Stimulated activated CD8-positive, alpha-beta memory T cell treated with anti-CD3 and anti-CD28 coated beads, Interleukin-7, amount 100 ng/mL, for 48 hours (primary cell): ENCODE measurements at regions not wholly inside any gene's neighbourhood (a gene's known extent, or its start where the extent isn't known, plus 50 kb on each side); places are given as distances from the start of the nearest gene placed in this dataset.
"Not testable (repeated sequence)": the region's sequence is repeated elsewhere in the genome, so short reads cannot be mapped to it uniquely, and the experiment has no call there.

Experiments used
- DNase-seq, 2 donors: peaks; one replicate each; pipeline ENCODE4 v3.0.0-alpha.2; 2020; ENCODE audit warnings: low read depth in 1 of 2; ENCODE audit errors: extremely low read depth in 1 of 2

GRCh38 chr17:79560527-79560926 is 50.3 kb downstream of the RBFOX3 start:
- DNase-seq: no peak

GRCh38 chr17:79559111-79559887 is 51.6 kb downstream of the RBFOX3 start:
- no peak for DNase-seq

- no peak for DNase-seq
Measured at GRCh38 chr17:79558091-79558900, 52.6 kb downstream of the RBFOX3 start.

GRCh38 chr17:79557276-79558090 is 53.4 kb downstream of the RBFOX3 start:
- DNase-seq: no peak

GRCh38 chr17:79556271-79556670 is 54.6 kb downstream of the RBFOX3 start:
- DNase-seq: no peak

- no peak for DNase-seq
Measured at GRCh38 chr17:79555543-79555942, 55.3 kb downstream of the RBFOX3 start.

- not testable (repeated sequence) for DNase-seq
Measured at GRCh38 chr17:79554346-79554745, 56.5 kb downstream of the RBFOX3 start.

GRCh38 chr17:79552824-79553223 is 58.0 kb downstream of the RBFOX3 start:
- no peak for DNase-seq

- no peak for DNase-seq
Measured at GRCh38 chr17:79552405-79552804, 58.4 kb downstream of the RBFOX3 start.

- no peak for DNase-seq
Measured at GRCh38 chr17:79549141-79549915, 61.5 kb downstream of the RBFOX3 start.

- DNase-seq: no peak
Measured at GRCh38 chr17:79548116-79548515, 62.7 kb downstream of the RBFOX3 start.

- no peak for DNase-seq
Measured at GRCh38 chr17:79547586-79547985, 63.3 kb downstream of the RBFOX3 start.

- DNase-seq: not testable (repeated sequence)
Measured at GRCh38 chr17:79547171-79547570, 63.7 kb downstream of the RBFOX3 start.

GRCh38 chr17:79546386-79546785 is 64.5 kb downstream of the RBFOX3 start:
- DNase-seq: no peak

GRCh38 chr17:79545251-79546005 is 65.4 kb downstream of the RBFOX3 start:
- no peak for DNase-seq

GRCh38 chr17:79544142-79544914 is 66.5 kb downstream of the RBFOX3 start:
- DNase-seq: no peak

GRCh38 chr17:79543531-79543930 is 67.3 kb downstream of the RBFOX3 start:
- DNase-seq: no peak

- DNase-seq: no peak
Measured at GRCh38 chr17:79542718-79543117, 68.1 kb downstream of the RBFOX3 start.
